Peyer's patch (tissue), 4 donors: ENCODE measurements at regions not wholly inside any gene's neighbourhood (a gene's known extent, or its start where the extent isn't known, plus 50 kb on each side); places are given as distances from the start of the nearest gene placed in this dataset.

ENCODE experiments used
- CTCF ChIP-seq, 6 experiments: fragments of 450-650 bp in 4 of 6; fragments of 200-600 bp in 2 of 6; sonication (generic) in 1 of 6; IDR thresholded peaks; one replicate each; pipeline ENCODE4 v1.5.1; 2017 to 2019; ENCODE audit warnings: antibody characterized with exemption in 6 of 6, mild to moderate bottlenecking in 3 of 6, moderate library complexity in 1 of 6
- POLR2A ChIP-seq, 2 donors: fragments of 450-650 bp; IDR thresholded peaks; one replicate each; pipeline ENCODE4 v1.5.1; 2017; ENCODE audit warnings: antibody characterized with exemption in 2 of 2, mild to moderate bottlenecking in 2 of 2, moderate library complexity in 2 of 2

- TF ChIP-seq POLR2A (IDR thresholded peaks at IDR 0.05), result no peak
- no peak for TF ChIP-seq CTCF (IDR thresholded peaks at IDR 0.05)
Observed at GRCh38 chr9:75299324-75299723, 211.0 kb downstream of the OSTF1 start.
